ENCODE measurements at regions not wholly inside any gene's neighbourhood (a gene's known extent, or its start where the extent isn't known, plus 50 kb on each side); places are given as distances from the start of the nearest gene placed in this dataset.
"Not testable (repeated sequence)": the region's sequence is repeated elsewhere in the genome, so short reads cannot be mapped to it uniquely, and the experiment has no call there.

GRCh38 chrX:101785142-101785541, 125.5 kb upstream of the ARMCX2 start:
- no peak for ATAC-seq
- intact Hi-C loops (cut with DNase I), result no loop called here
- H3K4me3 ChIP-seq, result no peak overlapping the region
- no peaks in the 10 kb centered on the region for H3K4me1 ChIP-seq
- no peaks in the 10 kb centered on the region for H3K27me3 ChIP-seq
- H3K9me3 ChIP-seq, result no peaks in the 10 kb centered on the region
- TF ChIP-seq CTCF (IDR thresholded peaks at IDR 0.05), result no peak
- DNase-seq, result no peak
- no peaks in the 10 kb centered on the region for H3K36me3 ChIP-seq
- no peak overlapping the region for H3K27ac ChIP-seq

- H3K9me3 ChIP-seq; H3K27me3 ChIP-seq; H3K4me1 ChIP-seq; H3K4me3 ChIP-seq; intact Hi-C loops (cut with DNase I); H3K27ac ChIP-seq; DNase-seq; ATAC-seq; H3K36me3 ChIP-seq: not testable (repeated sequence)
These were observed 120.8 kb upstream of the ARMCX2 start for GRCh38 chrX:101780421-101780820.

GRCh38 chrX:101774340-101774739, 114.7 kb upstream of the ARMCX2 start:
- intact Hi-C loops (cut with DNase I), result no loop called here
- DNase-seq (no peak), ATAC-seq (no peak)
- no peak overlapping the region for H3K27ac ChIP-seq
- H3K27me3 ChIP-seq, result no peaks in the 10 kb centered on the region
- TF ChIP-seq CTCF (IDR thresholded peaks at IDR 0.05), result no peak
- H3K36me3 ChIP-seq, result no peaks in the 10 kb centered on the region
- no peak overlapping the region for H3K4me3 ChIP-seq
- no peaks in the 10 kb centered on the region for H3K9me3 ChIP-seq
- H3K4me1 ChIP-seq, result no peaks in the 10 kb centered on the region

GRCh38 chrX:101764538-101764937, 104.9 kb upstream of the ARMCX2 start:
- intact Hi-C loops (cut with DNase I), result no loop called here
- Histone ChIP-seq H3K9me3 (no peaks in the 10 kb centered on the region), H3K4me1 (no peaks in the 10 kb centered on the region), H3K27me3 (no peaks in the 10 kb centered on the region), H3K36me3 (no peaks in the 10 kb centered on the region), H3K4me3 (no peak overlapping the region), H3K27ac (no peak overlapping the region)
- ATAC-seq, result peak; percentile 61
- TF ChIP-seq CTCF (IDR thresholded peaks at IDR 0.05), result no peak
- no peak for DNase-seq

GRCh38 chrX:101759000-101759399, 99.3 kb upstream of the ARMCX2 start:
- no peaks in the 10 kb centered on the region for H3K9me3 ChIP-seq
- TF ChIP-seq CTCF (IDR thresholded peaks at IDR 0.05), result peak; percentile 24 to 41
- no peaks in the 10 kb centered on the region for H3K4me1 ChIP-seq
- intact Hi-C loops (cut with DNase I), result no loop called here
- no peak overlapping the region for H3K27ac ChIP-seq
- H3K36me3 ChIP-seq, result no peaks in the 10 kb centered on the region
- H3K4me3 ChIP-seq, result no peak overlapping the region
- ATAC-seq (peak; percentile 73), DNase-seq (peak in 2 of 4 donors; percentile 12 to 48)
- no peaks in the 10 kb centered on the region for H3K27me3 ChIP-seq

- H3K36me3 ChIP-seq, result no peaks in the 10 kb centered on the region
- ATAC-seq, result no peak
These were observed 91.1 kb upstream of the ARMCX2 start for GRCh38 chrX:101750744-101751143.

More at GRCh38 chrX:101750744-101751143, 91.1 kb upstream of the ARMCX2 start:
- no peak overlapping the region for H3K4me3 ChIP-seq
- no peak for TF ChIP-seq CTCF (IDR thresholded peaks at IDR 0.05)
- H3K4me1 ChIP-seq, result no peaks in the 10 kb centered on the region
- peaks cover 0 to 11% of the 10 kb centered on the region in 2 donors for H3K27me3 ChIP-seq
- DNase-seq, result no peak
- no peak overlapping the region for H3K27ac ChIP-seq
- no peaks in the 10 kb centered on the region for H3K9me3 ChIP-seq
- intact Hi-C loops (cut with DNase I), result no loop called here
